Ovary (tissue), 7 donors: ENCODE measurements at regions not wholly inside any gene's neighbourhood (a gene's known extent, or its start where the extent isn't known, plus 50 kb on each side); places are given as distances from the start of the nearest gene placed in this dataset.

Source experiments
- DNase-seq, 5 donors: peaks; one replicate each; pipeline ENCODE4 v3.0.0-alpha.2; 2019 to 2020
- H3K27ac ChIP-seq, 2 donors: fragments of 200-600 bp; one replicate each; pipeline versions ENCODE4 v1.5.1 to v1.8.0; 2019 to 2022
- H3K27me3 ChIP-seq: fragments of 200-600 bp; one replicate; pipeline ENCODE4 v1.8.0; 2022
- H3K36me3 ChIP-seq: fragments of 200-600 bp; sonication (generic); one replicate; pipeline ENCODE4 v1.5.1; 2019
- H3K4me1 ChIP-seq: one replicate; pipeline ENCODE4 v1.8.1; 2013; ENCODE audit warnings: mild to moderate bottlenecking, moderate library complexity; ENCODE audit not compliant: insufficient read depth
- H3K4me3 ChIP-seq: fragments of 200-600 bp; sonication (generic); one replicate; pipeline ENCODE4 v1.5.1; 2017
- H3K9me3 ChIP-seq, 2 donors: fragments of 200-600 bp in 1 of 2; sonication (generic) in 1 of 2; one replicate each; pipeline versions ENCODE4 v1.5.1 to v1.8.1; 2013 to 2019; ENCODE audit warnings: mild to moderate bottlenecking in 1 of 2, moderate library complexity in 1 of 2
- EP300 ChIP-seq: sonication (generic); formaldehyde crosslinking; IDR thresholded peaks from one replicate; pipeline ENCODE4 v1.6.1; 2017; ENCODE audit warnings: antibody characterized with exemption
- POLR2A ChIP-seq: fragments of 450-650 bp; IDR thresholded peaks from one replicate; pipeline ENCODE4 v1.6.1; 2017; ENCODE audit warnings: antibody characterized with exemption, mild to moderate bottlenecking, moderate library complexity
- WGBS, 3 donors: extraction: QIAGEN DNeasy Blood & Tissue Kit in 1 of 3; methylation state at CpG; one replicate each; pipeline versions ENCODE4 v1.1.5 to v1.1.7; 2013 to 2017; 5-methylcytosine and 5-hydroxymethylcytosine counted together
- intact Hi-C, 4 donors: fragments of 100-400 bp; cut with DNase I; formaldehyde crosslinking; loops; one replicate each; pipeline versions ENCODE4 v1.11.0 to v1.15.1; 2022 to 2023
- TF ChIP-seq, protein P1 (sequence below), 3 donors: fragments of 450-650 bp in 2 of 3; fragments of 200-600 bp in 1 of 3; IDR thresholded peaks; one replicate each; pipeline versions ENCODE4 v1.5.1 to v1.8.0; 2016 to 2022; ENCODE audit warnings: antibody characterized with exemption in 3 of 3, mild to moderate bottlenecking in 1 of 3
- donor health status: DM: no; HTN: no; CAD: no; lungs with moderate emphysema.
- donor health status: DM: no; HTN: no; CAD: no.
- donor health status: Bipolar disorder and iron deficiency.
- donor health status: DM: no; HTN: no; CAD: no.
- donor health status: DM: yes; HTN: yes; CAD: no.

GRCh38 chr5:165780901-165781300, 2275.5 kb downstream of the MAT2B start:
- 90 to 94% (median 91%) methylated on average over 5 of the region's 5 CpGs for WGBS, 3 donors
- TF ChIP-seq EP300 (no peak), POLR2A (no peak)
- TF ChIP-seq, protein P1, sequence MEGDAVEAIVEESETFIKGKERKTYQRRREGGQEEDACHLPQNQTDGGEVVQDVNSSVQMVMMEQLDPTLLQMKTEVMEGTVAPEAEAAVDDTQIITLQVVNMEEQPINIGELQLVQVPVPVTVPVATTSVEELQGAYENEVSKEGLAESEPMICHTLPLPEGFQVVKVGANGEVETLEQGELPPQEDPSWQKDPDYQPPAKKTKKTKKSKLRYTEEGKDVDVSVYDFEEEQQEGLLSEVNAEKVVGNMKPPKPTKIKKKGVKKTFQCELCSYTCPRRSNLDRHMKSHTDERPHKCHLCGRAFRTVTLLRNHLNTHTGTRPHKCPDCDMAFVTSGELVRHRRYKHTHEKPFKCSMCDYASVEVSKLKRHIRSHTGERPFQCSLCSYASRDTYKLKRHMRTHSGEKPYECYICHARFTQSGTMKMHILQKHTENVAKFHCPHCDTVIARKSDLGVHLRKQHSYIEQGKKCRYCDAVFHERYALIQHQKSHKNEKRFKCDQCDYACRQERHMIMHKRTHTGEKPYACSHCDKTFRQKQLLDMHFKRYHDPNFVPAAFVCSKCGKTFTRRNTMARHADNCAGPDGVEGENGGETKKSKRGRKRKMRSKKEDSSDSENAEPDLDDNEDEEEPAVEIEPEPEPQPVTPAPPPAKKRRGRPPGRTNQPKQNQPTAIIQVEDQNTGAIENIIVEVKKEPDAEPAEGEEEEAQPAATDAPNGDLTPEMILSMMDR (IDR thresholded peaks at IDR 0.05) = no peak
- no peaks in the 10 kb centered on the region for H3K4me1 ChIP-seq
- no peaks in the 10 kb centered on the region for H3K27me3 ChIP-seq
- H3K9me3 ChIP-seq = no peaks in the 10 kb centered on the region
- intact Hi-C loops = no loop called here
- no peak overlapping the region for H3K27ac ChIP-seq
- no peak overlapping the region for H3K4me3 ChIP-seq
- H3K36me3 ChIP-seq = no peaks in the 10 kb centered on the region
- DNase-seq = no peak

DNA sequence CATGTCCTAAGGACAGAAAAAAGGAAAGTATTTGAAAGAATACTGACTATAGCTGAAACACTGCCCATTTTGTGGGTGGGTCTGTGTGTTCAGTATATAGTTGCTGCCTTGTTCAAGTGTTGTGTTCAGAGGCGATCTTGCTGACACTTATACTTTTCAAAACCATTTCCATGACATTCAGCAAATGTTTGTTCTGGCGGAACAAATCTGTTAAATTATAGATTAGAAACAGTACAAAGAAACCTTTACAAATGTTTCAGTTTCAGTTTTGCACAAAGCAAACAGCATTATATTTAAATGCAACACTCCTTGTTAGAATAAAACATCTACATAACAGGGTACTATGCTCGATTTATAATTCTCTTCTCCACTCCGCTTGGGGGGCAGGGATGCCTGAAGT, 2276.3 kb downstream of the MAT2B start:
- no peak overlapping the region for H3K4me3 ChIP-seq
- H3K27ac ChIP-seq = no peak overlapping the region
- no peaks in the 10 kb centered on the region for H3K9me3 ChIP-seq
- H3K4me1 ChIP-seq = no peaks in the 10 kb centered on the region
- H3K27me3 ChIP-seq = no peaks in the 10 kb centered on the region
- TF ChIP-seq EP300 (no peak), POLR2A (no peak)
- TF ChIP-seq, protein P1 (IDR thresholded peaks at IDR 0.05) = no peak
- WGBS, 3 donors = 82 to 92% (median 85%) methylated on average over 4 of the region's 4 CpGs
- intact Hi-C loops = no loop called here
- no peak for DNase-seq
- H3K36me3 ChIP-seq = no peaks in the 10 kb centered on the region

DNA sequence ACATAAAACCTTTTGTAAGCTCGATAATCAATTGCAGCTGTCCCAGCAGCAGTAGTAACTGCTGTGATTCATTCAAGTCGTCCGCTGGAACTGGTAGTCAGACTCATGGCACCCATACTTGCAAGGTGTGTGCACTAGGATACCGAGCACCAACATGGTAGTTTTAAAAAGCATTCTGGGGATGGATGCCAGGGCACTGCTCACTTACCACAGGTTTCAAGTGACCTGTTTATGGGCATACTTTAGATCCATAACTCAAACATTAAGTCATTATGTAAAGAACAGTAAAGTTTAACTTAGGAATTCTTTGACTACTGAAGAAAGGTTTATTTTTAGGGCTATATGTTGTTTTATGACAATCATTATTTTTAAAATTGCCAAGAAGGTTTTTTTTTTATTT, 2277.6 kb downstream of the MAT2B start:
- H3K27me3 ChIP-seq = no peaks in the 10 kb centered on the region
- TF ChIP-seq POLR2A (no peak), EP300 (no peak)
- TF ChIP-seq, protein P1 (IDR thresholded peaks at IDR 0.05) = no peak
- no peaks in the 10 kb centered on the region for H3K9me3 ChIP-seq
- intact Hi-C loops = no loop called here
- no peak overlapping the region for H3K27ac ChIP-seq
- DNase-seq = no peak
- H3K36me3 ChIP-seq = no peaks in the 10 kb centered on the region
- H3K4me1 ChIP-seq = no peaks in the 10 kb centered on the region
- 92 to 94% (median 92%) methylated on average over 4 of the region's 4 CpGs for WGBS, 3 donors
- H3K4me3 ChIP-seq = no peak overlapping the region

DNA sequence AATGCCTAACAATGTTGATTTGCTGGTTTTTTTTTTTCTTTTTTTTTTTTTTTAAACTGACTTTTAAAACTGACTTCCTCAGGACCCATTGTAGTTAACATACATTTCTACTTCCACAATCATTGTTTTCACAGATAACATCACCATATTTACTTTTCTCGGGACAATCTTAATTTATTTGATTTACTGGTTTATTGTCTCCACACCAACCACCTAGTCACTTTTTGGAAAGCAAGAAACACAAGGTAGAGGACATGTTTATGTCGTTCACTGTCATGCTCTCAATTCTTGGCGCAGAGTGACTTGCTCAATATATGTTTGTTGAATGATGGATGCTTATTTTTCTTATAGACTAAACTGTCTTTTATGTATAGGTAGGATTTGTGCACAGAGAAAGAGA, 2280.7 kb downstream of the MAT2B start:
- no peaks in the 10 kb centered on the region for H3K36me3 ChIP-seq
- TF ChIP-seq POLR2A (no peak), EP300 (no peak)
- TF ChIP-seq, protein P1 (IDR thresholded peaks at IDR 0.05) = no peak
- WGBS, 3 donors = 71 to 84% (median 73%) methylated on average over 3 of the region's 3 CpGs

GRCh38 chr5:165795073-165795472, 2289.7 kb downstream of the MAT2B start:
- H3K27ac ChIP-seq = no peak overlapping the region
- H3K4me1 ChIP-seq = no peaks in the 10 kb centered on the region
- TF ChIP-seq POLR2A (no peak), EP300 (no peak)
- TF ChIP-seq, protein P1 (IDR thresholded peaks at IDR 0.05) = no peak
- intact Hi-C loops = no loop called here
- WGBS, 3 donors = 83 to 89% (median 85%) methylated on average over 1 of the region's 1 CpG
- H3K36me3 ChIP-seq = no peaks in the 10 kb centered on the region
- DNase-seq = no peak
- H3K9me3 ChIP-seq = no peaks in the 10 kb centered on the region
- no peaks in the 10 kb centered on the region for H3K27me3 ChIP-seq
- no peak overlapping the region for H3K4me3 ChIP-seq

More for the DNA sequence above, 2280.7 kb downstream of the MAT2B start:
- no peak for DNase-seq
- no peaks in the 10 kb centered on the region for H3K4me1 ChIP-seq
- no peak overlapping the region for H3K27ac ChIP-seq
- H3K4me3 ChIP-seq = no peak overlapping the region
- H3K27me3 ChIP-seq = no peaks in the 10 kb centered on the region
- intact Hi-C loops = no loop called here
- no peaks in the 10 kb centered on the region for H3K9me3 ChIP-seq
